Panc1 (cell line): ENCODE measurements at regions not wholly inside any gene's neighbourhood (a gene's known extent, or its start where the extent isn't known, plus 50 kb on each side); places are given as distances from the start of the nearest gene placed in this dataset.

Experiments
- ATAC-seq: fragments of 200-7000 bp; cut with Tn5 transposase; 2 replicates; pipeline ENCODE4 v1.9.1; 2020; ENCODE audit warnings: mild to moderate bottlenecking, moderate library complexity
- BruUV-seq: library from RNA; stranded (reverse); fragments of 400-500 nt; replicated peaks from 2 replicates; lab custom pipeline; 2021; lab: Mats Ljungman, UMichigan
- CTCF ChIA-PET: fragments of 300-600 bp; sonication (Branson Sonifier 250); formaldehyde crosslinking; loops from one replicate; lab custom pipeline; 2022; ENCODE audit warnings: antibody characterized with exemption; lab: Charles Lee
- POLR2A ChIA-PET: fragments of 300-600 bp; sonication (Branson Sonifier 250); formaldehyde crosslinking; loops from one replicate; lab custom pipeline; 2022; ENCODE audit warnings: antibody characterized with exemption; lab: Charles Lee
- DNase-seq: peaks from one replicate; pipeline ENCODE4 v3.0.0-alpha.2; 2010; ENCODE audit warnings: low read depth, low spot score
- H3K27ac ChIP-seq: 2 replicates; pipeline ENCODE4 v1.5.1; 2011; ENCODE audit warnings: mild to moderate bottlenecking, low read length, inconsistent platforms
- H3K27me3 ChIP-seq: fragments of 200-500 bp; sonication (Bioruptor generic); 2 replicates; pipeline ENCODE4 v1.6.0; 2014; ENCODE audit warnings: low read length, inconsistent platforms; ENCODE audit not compliant: control insufficient read depth, insufficient read depth
- H3K36me3 ChIP-seq: fragments of 200-500 bp; sonication (Bioruptor generic); 2 replicates; pipeline ENCODE4 v1.5.1; 2014; ENCODE audit warnings: inconsistent platforms, mild to moderate bottlenecking, low read length, moderate library complexity; ENCODE audit not compliant: control insufficient read depth, insufficient read depth
- H3K4me1 ChIP-seq: 2 replicates; pipeline ENCODE4 v1.5.1; 2011; ENCODE audit warnings: inconsistent platforms, mild to moderate bottlenecking, low read length, moderate library complexity; ENCODE audit not compliant: control insufficient read depth, insufficient read depth
- H3K4me3 ChIP-seq, 2 experiments: 2 replicates each; pipeline ENCODE4 v1.5.1; 2011 to 2012; ENCODE audit warnings: low read depth in 2 of 2, low read length in 2 of 2, mild to moderate bottlenecking in 2 of 2, inconsistent platforms in 1 of 2, moderate library complexity in 1 of 2
- H3K9me3 ChIP-seq: fragments of 200-500 bp; sonication (Bioruptor generic); 2 replicates; pipeline ENCODE4 v1.5.1; 2014; ENCODE audit warnings: low read depth, mild to moderate bottlenecking, inconsistent platforms, low read length, moderate library complexity; ENCODE audit not compliant: control insufficient read depth, insufficient read depth
- POLR2AphosphoS5 ChIP-seq: IDR thresholded peaks from 2 replicates; pipeline ENCODE4 v1.6.1; 2012; ENCODE audit warnings: mild to moderate bottlenecking, low read depth, low read length, moderate library complexity
- SIN3A ChIP-seq: IDR thresholded peaks from 2 replicates; pipeline ENCODE4 v1.6.1; 2012; ENCODE audit warnings: low read depth, mild to moderate bottlenecking, low read length, moderate library complexity, borderline replicate concordance; ENCODE audit not compliant: insufficient read depth
- TCF7L2 ChIP-seq: IDR thresholded peaks from 2 replicates; pipeline ENCODE4 v1.6.1; 2011; ENCODE audit warnings: mild to moderate bottlenecking, low read depth, low read length, inconsistent platforms
- in situ Hi-C: cut with HindIII; loops from 2 replicates; pipeline ENCODE4 v1.10.0; 2016; ENCODE audit warnings: low sequenced_read_pairs, low pct_unique_long_range_greater_than_20kb
- intact Hi-C: fragments of 100-400 bp; cut with micrococcal nuclease; formaldehyde crosslinking; loops from one replicate; pipeline ENCODE4 v1.10.0; 2022; ENCODE audit not compliant: unreplicated experiment
- TF ChIP-seq, protein P1 (sequence below), 2 experiments: IDR thresholded peaks; 2 replicates each; pipeline ENCODE4 v1.6.1; 2011 to 2012; ENCODE audit warnings: low read depth in 2 of 2, control low read depth in 1 of 2, low read length in 1 of 2, mild to moderate bottlenecking in 1 of 2, moderate library complexity in 1 of 2; ENCODE audit not compliant: insufficient read depth in 1 of 2
- TF ChIP-seq, protein P2 (sequence below): fragments of 450-650 bp; IDR thresholded peaks from 2 replicates; pipeline ENCODE4 v1.5.1; 2017; ENCODE audit warnings: mild to moderate bottlenecking

DNA sequence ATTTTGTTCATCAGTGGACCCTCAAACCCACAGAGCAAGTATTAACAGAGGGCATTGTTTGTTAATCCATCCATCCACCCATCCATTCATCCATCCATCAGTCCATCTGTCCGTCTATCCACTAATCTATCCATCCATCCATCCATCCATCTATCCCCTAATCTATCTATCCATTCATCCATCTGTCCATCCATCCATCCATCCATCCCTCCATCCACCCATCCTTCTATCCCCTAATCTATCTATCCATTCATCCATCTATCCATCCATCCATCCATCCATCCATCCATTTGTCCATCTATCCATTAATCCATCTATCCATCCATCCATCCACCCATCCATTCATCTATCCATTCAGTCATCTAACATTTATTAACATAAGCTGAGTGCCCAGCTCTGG, 307.3 kb downstream of the MIAT start:
- POLR2A ChIA-PET, result no interaction called here
- no peak for ATAC-seq
- Histone ChIP-seq H3K4me1 (no peaks in the 10 kb centered on the region), H3K9me3 (no peaks in the 10 kb centered on the region), H3K36me3 (no peaks in the 10 kb centered on the region), H3K27me3 (no peaks in the 10 kb centered on the region), H3K4me3 (no peak overlapping the region), H3K27ac (no peak overlapping the region)
- in situ Hi-C loops, result no loop called here
- TF ChIP-seq, protein P1, sequence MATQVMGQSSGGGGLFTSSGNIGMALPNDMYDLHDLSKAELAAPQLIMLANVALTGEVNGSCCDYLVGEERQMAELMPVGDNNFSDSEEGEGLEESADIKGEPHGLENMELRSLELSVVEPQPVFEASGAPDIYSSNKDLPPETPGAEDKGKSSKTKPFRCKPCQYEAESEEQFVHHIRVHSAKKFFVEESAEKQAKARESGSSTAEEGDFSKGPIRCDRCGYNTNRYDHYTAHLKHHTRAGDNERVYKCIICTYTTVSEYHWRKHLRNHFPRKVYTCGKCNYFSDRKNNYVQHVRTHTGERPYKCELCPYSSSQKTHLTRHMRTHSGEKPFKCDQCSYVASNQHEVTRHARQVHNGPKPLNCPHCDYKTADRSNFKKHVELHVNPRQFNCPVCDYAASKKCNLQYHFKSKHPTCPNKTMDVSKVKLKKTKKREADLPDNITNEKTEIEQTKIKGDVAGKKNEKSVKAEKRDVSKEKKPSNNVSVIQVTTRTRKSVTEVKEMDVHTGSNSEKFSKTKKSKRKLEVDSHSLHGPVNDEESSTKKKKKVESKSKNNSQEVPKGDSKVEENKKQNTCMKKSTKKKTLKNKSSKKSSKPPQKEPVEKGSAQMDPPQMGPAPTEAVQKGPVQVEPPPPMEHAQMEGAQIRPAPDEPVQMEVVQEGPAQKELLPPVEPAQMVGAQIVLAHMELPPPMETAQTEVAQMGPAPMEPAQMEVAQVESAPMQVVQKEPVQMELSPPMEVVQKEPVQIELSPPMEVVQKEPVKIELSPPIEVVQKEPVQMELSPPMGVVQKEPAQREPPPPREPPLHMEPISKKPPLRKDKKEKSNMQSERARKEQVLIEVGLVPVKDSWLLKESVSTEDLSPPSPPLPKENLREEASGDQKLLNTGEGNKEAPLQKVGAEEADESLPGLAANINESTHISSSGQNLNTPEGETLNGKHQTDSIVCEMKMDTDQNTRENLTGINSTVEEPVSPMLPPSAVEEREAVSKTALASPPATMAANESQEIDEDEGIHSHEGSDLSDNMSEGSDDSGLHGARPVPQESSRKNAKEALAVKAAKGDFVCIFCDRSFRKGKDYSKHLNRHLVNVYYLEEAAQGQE (IDR thresholded peaks at IDR 0.05; ENCODE audit: insufficient read depth in 1 of 2, low read depth in 2 of 2, low read length in 1 of 2), result no peak
- no peak for TF ChIP-seq SIN3A
- intact Hi-C loops, result no loop called here
- CTCF ChIA-PET, result no interaction called here
- no TSS peak for BruUV-seq
- no peak for DNase-seq

DNA sequence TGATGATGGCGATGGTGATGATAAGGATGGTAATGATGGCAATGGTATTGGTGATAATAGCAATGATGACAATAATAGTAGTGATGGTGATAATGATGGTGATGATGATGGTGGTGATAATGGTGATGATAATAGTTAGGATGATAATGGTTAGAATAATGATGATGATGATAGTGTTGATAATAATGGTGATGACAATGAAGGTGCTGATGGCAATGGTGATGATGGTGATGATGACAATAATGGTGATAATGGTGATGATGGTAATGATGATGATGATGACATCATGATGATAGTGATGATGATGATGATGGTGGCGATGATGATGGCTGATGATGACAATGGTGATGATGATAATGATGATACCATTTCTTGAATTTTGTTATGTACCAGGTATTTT, 309.9 kb downstream of the MIAT start:
- H3K4me1 ChIP-seq, result no peaks in the 10 kb centered on the region
- H3K9me3 ChIP-seq, result no peaks in the 10 kb centered on the region
- BruUV-seq, result no TSS peak
- in situ Hi-C loops, result no loop called here
- no peaks in the 10 kb centered on the region for H3K36me3 ChIP-seq
- intact Hi-C loops, result no loop called here
- DNase-seq (no peak), ATAC-seq (no peak)
- CTCF ChIA-PET, result interaction anchor here (0.6 kb wide), 1 partner anchor 31 kb away, joined by 3 read pairs; no protein-coding TSS in a partner anchor
- POLR2A ChIA-PET, result no interaction called here
- TF ChIP-seq TCF7L2 (no peak), POLR2AphosphoS5 (no peak), SIN3A (no peak)
- TF ChIP-seq, protein P2, sequence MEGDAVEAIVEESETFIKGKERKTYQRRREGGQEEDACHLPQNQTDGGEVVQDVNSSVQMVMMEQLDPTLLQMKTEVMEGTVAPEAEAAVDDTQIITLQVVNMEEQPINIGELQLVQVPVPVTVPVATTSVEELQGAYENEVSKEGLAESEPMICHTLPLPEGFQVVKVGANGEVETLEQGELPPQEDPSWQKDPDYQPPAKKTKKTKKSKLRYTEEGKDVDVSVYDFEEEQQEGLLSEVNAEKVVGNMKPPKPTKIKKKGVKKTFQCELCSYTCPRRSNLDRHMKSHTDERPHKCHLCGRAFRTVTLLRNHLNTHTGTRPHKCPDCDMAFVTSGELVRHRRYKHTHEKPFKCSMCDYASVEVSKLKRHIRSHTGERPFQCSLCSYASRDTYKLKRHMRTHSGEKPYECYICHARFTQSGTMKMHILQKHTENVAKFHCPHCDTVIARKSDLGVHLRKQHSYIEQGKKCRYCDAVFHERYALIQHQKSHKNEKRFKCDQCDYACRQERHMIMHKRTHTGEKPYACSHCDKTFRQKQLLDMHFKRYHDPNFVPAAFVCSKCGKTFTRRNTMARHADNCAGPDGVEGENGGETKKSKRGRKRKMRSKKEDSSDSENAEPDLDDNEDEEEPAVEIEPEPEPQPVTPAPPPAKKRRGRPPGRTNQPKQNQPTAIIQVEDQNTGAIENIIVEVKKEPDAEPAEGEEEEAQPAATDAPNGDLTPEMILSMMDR, result no peak
- TF ChIP-seq, protein P1 (IDR thresholded peaks at IDR 0.05; ENCODE audit: insufficient read depth in 1 of 2, low read depth in 2 of 2, low read length in 1 of 2), result no peak
- no peak overlapping the region for H3K27ac ChIP-seq
- no peak overlapping the region for H3K4me3 ChIP-seq
- no peaks in the 10 kb centered on the region; the same call in 1 of the 2 replicates for H3K27me3 ChIP-seq
